IMR-90 (cell line): ENCODE measurements at regions not wholly inside any gene's neighbourhood (a gene's known extent, or its start where the extent isn't known, plus 50 kb on each side); places are given as distances from the start of the nearest gene placed in this dataset.

Experiments
- ATAC-seq: fragments of 200-7000 bp; cut with Tn5 transposase; 2 replicates; pipeline ENCODE4 v1.9.1; 2020; ENCODE audit warnings: low read depth, mild to moderate bottlenecking, moderate library complexity
- BruUV-seq: library from RNA; stranded (reverse); fragments of 400-500 nt; replicated peaks from 2 replicates; lab custom pipeline; 2021; lab: Mats Ljungman, UMichigan
- CTCF ChIA-PET: fragments of 300-600 bp; formaldehyde crosslinking; extraction: SDS; loops from one replicate; lab custom pipeline; 2021; ENCODE audit warnings: antibody characterized with exemption; lab: Yijun Ruan, JAX
- POLR2A ChIA-PET: fragments of 300-600 bp; sonication (Branson Sonifier 250); formaldehyde crosslinking; loops from one replicate; lab custom pipeline; 2022; ENCODE audit warnings: antibody characterized with exemption; ENCODE audit not compliant: unreplicated experiment; lab: Charles Lee
- DNase-seq: peaks from one replicate; pipeline ENCODE4 v3.0.0; 2013
- H2AFZ ChIP-seq: replicated peaks from 2 replicates; pipeline ENCODE3; 2013; ENCODE audit warnings: low read length, mild to moderate bottlenecking; ENCODE audit not compliant: poor library complexity
- H2AK5ac ChIP-seq: 2 replicates; pipeline ENCODE4 v1.6.1; 2013; ENCODE audit warnings: low read depth, low read length, inconsistent platforms
- H2AK9ac ChIP-seq: replicated peaks from 2 replicates; pipeline ENCODE3; 2013; ENCODE audit warnings: mild to moderate bottlenecking, low read depth, low read length, moderate library complexity; ENCODE audit not compliant: poor library complexity
- H2BK120ac ChIP-seq: 2 replicates; pipeline ENCODE4 v1.6.1; 2013; ENCODE audit warnings: low read depth, low read length, inconsistent platforms
- H2BK15ac ChIP-seq: 3 replicates; pipeline ENCODE4 v1.6.1; 2013; ENCODE audit warnings: low read depth, low read length, inconsistent platforms
- H2BK20ac ChIP-seq: 2 replicates; pipeline ENCODE4 v1.6.1; 2013; ENCODE audit warnings: low read depth, mild to moderate bottlenecking, inconsistent platforms, low read length, moderate library complexity
- H2BK5ac ChIP-seq: 2 replicates; pipeline ENCODE4 v1.6.1; 2013; ENCODE audit warnings: mild to moderate bottlenecking, low read depth, low read length, inconsistent platforms; ENCODE audit not compliant: poor library complexity, severe bottlenecking
- H3K14ac ChIP-seq: replicated peaks from 2 replicates; pipeline ENCODE4 v1.6.1; 2013; ENCODE audit warnings: low read depth, low read length, inconsistent platforms
- H3K18ac ChIP-seq: 2 replicates; pipeline ENCODE4 v1.6.1; 2013; ENCODE audit warnings: low read depth, low read length, control low read depth
- H3K23ac ChIP-seq: 2 replicates; pipeline ENCODE4 v1.6.1; 2013; ENCODE audit warnings: low read depth, low read length, inconsistent platforms
- H3K27ac ChIP-seq: 2 replicates; pipeline ENCODE4 v1.5.1; 2013; ENCODE audit warnings: mild to moderate bottlenecking, control low read depth, low read length; ENCODE audit not compliant: insufficient read depth
- H3K27me3 ChIP-seq: 2 replicates; pipeline ENCODE4 v1.6.1; 2013; ENCODE audit warnings: low read length; ENCODE audit not compliant: control insufficient read depth, insufficient read depth
- H3K36me3 ChIP-seq: 2 replicates; pipeline ENCODE4 v1.6.1; 2013; ENCODE audit warnings: low read length, mixed read lengths; ENCODE audit not compliant: control insufficient read depth, insufficient read depth
- H3K4ac ChIP-seq: 2 replicates; pipeline ENCODE4 v1.6.1; 2013; ENCODE audit warnings: low read depth, low read length, inconsistent platforms
- H3K4me1 ChIP-seq: 2 replicates; pipeline ENCODE4 v1.6.1; 2013; ENCODE audit warnings: low read length, mixed read lengths; ENCODE audit not compliant: control insufficient read depth, insufficient read depth
- H3K4me2 ChIP-seq: 2 replicates; pipeline ENCODE4 v1.6.1; 2013; ENCODE audit warnings: low read depth, mild to moderate bottlenecking, control low read depth, low read length, moderate library complexity
- H3K4me3 ChIP-seq: 2 replicates; pipeline ENCODE4 v1.5.1; 2013; ENCODE audit warnings: low read depth, mild to moderate bottlenecking, control low read depth, low read length, moderate library complexity; ENCODE audit not compliant: insufficient read depth
- H3K56ac ChIP-seq: 2 replicates; pipeline ENCODE4 v1.6.1; 2013; ENCODE audit warnings: low read length, inconsistent platforms; ENCODE audit not compliant: insufficient read depth; ENCODE audit errors: extremely low read depth
- H3K79me1 ChIP-seq, 2 experiments: 2 replicates each; pipeline ENCODE4 v1.6.1; 2013; ENCODE audit warnings: low read length in 2 of 2, inconsistent platforms in 1 of 2, low read depth in 1 of 2
- H3K9ac ChIP-seq: 2 replicates; pipeline ENCODE4 v1.6.1; 2013; ENCODE audit warnings: low read depth, low read length, control low read depth
- H3K9me1 ChIP-seq: 2 replicates; pipeline ENCODE4 v1.6.1; 2013; ENCODE audit warnings: low read length, inconsistent platforms; ENCODE audit not compliant: insufficient read depth
- H3K9me3 ChIP-seq: 2 replicates; pipeline ENCODE4 v1.6.1; 2013; ENCODE audit warnings: low read length; ENCODE audit not compliant: control insufficient read depth, insufficient read depth
- H4K20me1 ChIP-seq: 2 replicates; pipeline ENCODE4 v1.6.1; 2013; ENCODE audit warnings: low read length, inconsistent platforms; ENCODE audit not compliant: insufficient read depth
- H4K5ac ChIP-seq: 2 replicates; pipeline ENCODE4 v1.6.1; 2013; ENCODE audit warnings: mild to moderate bottlenecking, low read depth, low read length, control low read depth
- H4K8ac ChIP-seq, 2 experiments: 2 replicates each; pipeline ENCODE4 v1.6.1; 2013; ENCODE audit warnings: low read depth in 2 of 2, low read length in 2 of 2, control low read depth in 1 of 2, inconsistent platforms in 1 of 2
- H4K91ac ChIP-seq: 2 replicates; pipeline ENCODE4 v1.6.1; 2013; ENCODE audit warnings: low read depth, low read length, inconsistent platforms; ENCODE audit not compliant: insufficient read depth
- BHLHE40 ChIP-seq: fragments of 150-350 bp; IDR thresholded peaks from 2 replicates; pipeline ENCODE4 v1.6.1; 2016; ENCODE audit warnings: mild to moderate bottlenecking, low read depth, low read length
- CEBPB ChIP-seq: IDR thresholded peaks from 2 replicates; pipeline ENCODE4 v1.6.1; 2012; ENCODE audit warnings: low read depth, low read length, improper control_type of control experiment
- CHD1 ChIP-seq: IDR thresholded peaks from 2 replicates; pipeline ENCODE4 v1.6.1; 2012; ENCODE audit warnings: low read depth, low read length, improper control_type of control experiment
- CTCF ChIP-seq: conservative IDR thresholded peaks from 2 replicates; pipeline ENCODE4 v1.5.1; 2012; ENCODE audit warnings: mild to moderate bottlenecking, low read depth, low read length, improper control_type of control experiment
- FOS ChIP-seq: fragments of 150-350 bp; IDR thresholded peaks from 2 replicates; pipeline ENCODE4 v1.6.1; 2016; ENCODE audit warnings: low read depth, low read length
- MAFK ChIP-seq: IDR thresholded peaks from 2 replicates; pipeline ENCODE4 v1.6.1; 2012; ENCODE audit warnings: low read depth, low read length, improper control_type of control experiment
- MAZ ChIP-seq: IDR thresholded peaks from 2 replicates; pipeline ENCODE4 v1.6.1; 2012; ENCODE audit warnings: low read depth, mild to moderate bottlenecking, low read length, improper control_type of control experiment, moderate library complexity, borderline replicate concordance
- MXI1 ChIP-seq: IDR thresholded peaks from 2 replicates; pipeline ENCODE4 v1.6.1; 2012; ENCODE audit warnings: low read depth, mild to moderate bottlenecking, low read length, moderate library complexity, borderline replicate concordance
- NFE2L2 ChIP-seq: fragments of 150-350 bp; IDR thresholded peaks from 2 replicates; pipeline ENCODE4 v1.6.1; 2016; ENCODE audit warnings: low read depth, mild to moderate bottlenecking, low read length
- POLR2A ChIP-seq: IDR thresholded peaks from 2 replicates; pipeline ENCODE4 v1.6.1; 2012; ENCODE audit warnings: mild to moderate bottlenecking, low read depth, low read length
- RAD21 ChIP-seq: IDR thresholded peaks from 2 replicates; pipeline ENCODE4 v1.6.1; 2012; ENCODE audit warnings: low read length, improper control_type of control experiment
- RCOR1 ChIP-seq: IDR thresholded peaks from 2 replicates; pipeline ENCODE4 v1.6.1; 2012; ENCODE audit warnings: mild to moderate bottlenecking, low read length, improper control_type of control experiment; ENCODE audit not compliant: insufficient replicate concordance
- RFX5 ChIP-seq: IDR thresholded peaks from 2 replicates; pipeline ENCODE4 v1.8.0; 2012; ENCODE audit warnings: low read depth, mild to moderate bottlenecking, low read length, moderate library complexity
- SMC3 ChIP-seq: fragments of 150-350 bp; IDR thresholded peaks from 2 replicates; pipeline ENCODE4 v1.6.1; 2016; ENCODE audit warnings: low read depth, mild to moderate bottlenecking, antibody characterized with exemption, low read length, moderate library complexity
- whole genome bisulfite sequencing, 2 experiments: methylation state at CpG; one replicate each; pipeline versions ENCODE4 v1.1.5 to v1.1.7; 2013; ENCODE audit warnings: missing lambda C conversion rate in 2 of 2; ENCODE audit not compliant: insufficient read length in 1 of 2; ENCODE audit errors: extremely low coverage in 2 of 2; 5-methylcytosine and 5-hydroxymethylcytosine counted together
- dilution Hi-C: fragments of 300-500 bp; cut with HindIII; formaldehyde crosslinking; loops from one replicate; pipeline ENCODE4 v1.14.3; 2018; ENCODE audit warnings: low sequenced_read_pairs; ENCODE audit not compliant: unreplicated experiment
- in situ Hi-C: fragments of 300-500 bp; cut with MboI; formaldehyde crosslinking; loops from 3 replicates; pipeline ENCODE4 v1.14.3; 2019; ENCODE audit warnings: low sequenced_read_pairs, inconsistent platforms, mixed read lengths
- intact Hi-C: fragments of 100-400 bp; cut with micrococcal nuclease; formaldehyde crosslinking; loops from 2 replicates; pipeline ENCODE4 v1.10.0; 2022
- TF ChIP-seq, protein P1 (sequence below): fragments of 150-350 bp; IDR thresholded peaks from 2 replicates; pipeline ENCODE4 v1.6.1; 2016; ENCODE audit warnings: low read depth, mild to moderate bottlenecking, low read length, moderate library complexity, borderline replicate concordance
- TF ChIP-seq, protein P2 (sequence below): fragments of 150-350 bp; IDR thresholded peaks from 2 replicates; pipeline ENCODE4 v1.6.1; 2017; ENCODE audit warnings: mild to moderate bottlenecking, antibody characterized with exemption, low read length, low read depth

GRCh38 chr13:86569119-86569518 is 769.9 kb upstream of the SLITRK6 start:
- Histone ChIP-seq H2AK9ac (no peak overlapping the region), H3K56ac (no peak overlapping the region), H3K4me3 (no peak overlapping the region), H3K9me1 (0 out of 2 replicates have a peak, but pooled peaks cover 2% of the 10 kb centered on the region), H3K79me1 (no peaks in the 10 kb centered on the region), H4K20me1 (no peaks in the 10 kb centered on the region), H2BK5ac (no peak overlapping the region), H4K8ac (no peak overlapping the region), H2BK15ac (no peak overlapping the region), H3K23ac (no peak overlapping the region), H2AFZ (no peak overlapping the region), H3K14ac (no peak overlapping the region), H3K9me3 (no peaks in the 10 kb centered on the region), H3K27me3 (no peaks in the 10 kb centered on the region), H3K27ac (no peak overlapping the region), H3K36me3 (no peaks in the 10 kb centered on the region), H2BK20ac (no peak overlapping the region), H4K5ac (no peak overlapping the region), H3K18ac (no peak overlapping the region), H3K9ac (no peak overlapping the region), H3K4ac (no peak overlapping the region), H4K91ac (no peak overlapping the region), H3K4me1 (no peaks in the 10 kb centered on the region), H2AK5ac (no peak overlapping the region), H2BK120ac (no peak overlapping the region), H3K4me2 (no peak overlapping the region)
- no TSS peak for BruUV-seq
- peak; percentile 71 for DNase-seq
- ChIA-PET POLR2A (no interaction called here), CTCF (no interaction called here)
- intact Hi-C loops (no loop called here), in situ Hi-C loops (no loop called here), dilution Hi-C loops (no loop called here)
- peak; percentile 89 for ATAC-seq
- no peak for TF ChIP-seq MAFK
- TF ChIP-seq, protein P1, sequence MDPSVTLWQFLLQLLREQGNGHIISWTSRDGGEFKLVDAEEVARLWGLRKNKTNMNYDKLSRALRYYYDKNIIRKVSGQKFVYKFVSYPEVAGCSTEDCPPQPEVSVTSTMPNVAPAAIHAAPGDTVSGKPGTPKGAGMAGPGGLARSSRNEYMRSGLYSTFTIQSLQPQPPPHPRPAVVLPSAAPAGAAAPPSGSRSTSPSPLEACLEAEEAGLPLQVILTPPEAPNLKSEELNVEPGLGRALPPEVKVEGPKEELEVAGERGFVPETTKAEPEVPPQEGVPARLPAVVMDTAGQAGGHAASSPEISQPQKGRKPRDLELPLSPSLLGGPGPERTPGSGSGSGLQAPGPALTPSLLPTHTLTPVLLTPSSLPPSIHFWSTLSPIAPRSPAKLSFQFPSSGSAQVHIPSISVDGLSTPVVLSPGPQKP: no peak
- TF ChIP-seq SMC3: no peak
- TF ChIP-seq CHD1: no peak
- TF ChIP-seq MXI1: no peak
- TF ChIP-seq, protein P2, sequence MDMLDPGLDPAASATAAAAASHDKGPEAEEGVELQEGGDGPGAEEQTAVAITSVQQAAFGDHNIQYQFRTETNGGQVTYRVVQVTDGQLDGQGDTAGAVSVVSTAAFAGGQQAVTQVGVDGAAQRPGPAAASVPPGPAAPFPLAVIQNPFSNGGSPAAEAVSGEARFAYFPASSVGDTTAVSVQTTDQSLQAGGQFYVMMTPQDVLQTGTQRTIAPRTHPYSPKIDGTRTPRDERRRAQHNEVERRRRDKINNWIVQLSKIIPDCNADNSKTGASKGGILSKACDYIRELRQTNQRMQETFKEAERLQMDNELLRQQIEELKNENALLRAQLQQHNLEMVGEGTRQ: no peak
- TF ChIP-seq MAZ: no peak
- no peak for TF ChIP-seq RAD21
- TF ChIP-seq RCOR1: no peak
- no peak for TF ChIP-seq RFX5
- no peak for TF ChIP-seq POLR2A
- TF ChIP-seq FOS: no peak
- no peak for TF ChIP-seq BHLHE40
- no peak for TF ChIP-seq CEBPB
- TF ChIP-seq NFE2L2: no peak
- TF ChIP-seq CTCF: no peak
- WGBS, 2 experiments: no CpG with 5 or more reads among the region's 1 CpG
